ENCODE measurements at regions not wholly inside any gene's neighbourhood (a gene's known extent, or its start where the extent isn't known, plus 50 kb on each side); places are given as distances from the start of the nearest gene placed in this dataset.
"Not testable (repeated sequence)": the region's sequence is repeated elsewhere in the genome, so short reads cannot be mapped to it uniquely, and the experiment has no call there.

DNA sequence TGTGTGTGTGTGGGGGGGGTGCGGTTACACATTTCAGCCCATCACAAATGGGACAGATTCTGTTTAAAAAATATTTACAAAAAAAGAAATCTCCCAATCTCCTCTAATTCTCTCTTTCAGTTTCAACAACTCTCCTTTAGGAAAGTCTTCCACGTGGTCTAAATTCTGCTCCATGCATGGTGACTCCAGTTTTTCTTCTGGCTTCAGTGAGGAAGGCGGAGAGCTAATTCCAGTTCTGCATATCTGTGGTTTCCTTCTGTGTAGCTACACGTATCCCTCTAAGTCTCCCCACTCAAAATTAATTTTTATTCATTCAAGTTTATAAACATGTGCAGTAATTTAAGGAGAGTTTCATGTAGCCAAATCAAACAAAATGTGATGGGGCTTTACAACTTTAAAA lies 111.6 kb downstream of the SLC4A3 start:
- no peak overlapping the region for H3K27ac ChIP-seq
- TF ChIP-seq, protein P1, sequence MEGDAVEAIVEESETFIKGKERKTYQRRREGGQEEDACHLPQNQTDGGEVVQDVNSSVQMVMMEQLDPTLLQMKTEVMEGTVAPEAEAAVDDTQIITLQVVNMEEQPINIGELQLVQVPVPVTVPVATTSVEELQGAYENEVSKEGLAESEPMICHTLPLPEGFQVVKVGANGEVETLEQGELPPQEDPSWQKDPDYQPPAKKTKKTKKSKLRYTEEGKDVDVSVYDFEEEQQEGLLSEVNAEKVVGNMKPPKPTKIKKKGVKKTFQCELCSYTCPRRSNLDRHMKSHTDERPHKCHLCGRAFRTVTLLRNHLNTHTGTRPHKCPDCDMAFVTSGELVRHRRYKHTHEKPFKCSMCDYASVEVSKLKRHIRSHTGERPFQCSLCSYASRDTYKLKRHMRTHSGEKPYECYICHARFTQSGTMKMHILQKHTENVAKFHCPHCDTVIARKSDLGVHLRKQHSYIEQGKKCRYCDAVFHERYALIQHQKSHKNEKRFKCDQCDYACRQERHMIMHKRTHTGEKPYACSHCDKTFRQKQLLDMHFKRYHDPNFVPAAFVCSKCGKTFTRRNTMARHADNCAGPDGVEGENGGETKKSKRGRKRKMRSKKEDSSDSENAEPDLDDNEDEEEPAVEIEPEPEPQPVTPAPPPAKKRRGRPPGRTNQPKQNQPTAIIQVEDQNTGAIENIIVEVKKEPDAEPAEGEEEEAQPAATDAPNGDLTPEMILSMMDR (conservative IDR thresholded peaks at IDR 0.05), result no peak

DNA sequence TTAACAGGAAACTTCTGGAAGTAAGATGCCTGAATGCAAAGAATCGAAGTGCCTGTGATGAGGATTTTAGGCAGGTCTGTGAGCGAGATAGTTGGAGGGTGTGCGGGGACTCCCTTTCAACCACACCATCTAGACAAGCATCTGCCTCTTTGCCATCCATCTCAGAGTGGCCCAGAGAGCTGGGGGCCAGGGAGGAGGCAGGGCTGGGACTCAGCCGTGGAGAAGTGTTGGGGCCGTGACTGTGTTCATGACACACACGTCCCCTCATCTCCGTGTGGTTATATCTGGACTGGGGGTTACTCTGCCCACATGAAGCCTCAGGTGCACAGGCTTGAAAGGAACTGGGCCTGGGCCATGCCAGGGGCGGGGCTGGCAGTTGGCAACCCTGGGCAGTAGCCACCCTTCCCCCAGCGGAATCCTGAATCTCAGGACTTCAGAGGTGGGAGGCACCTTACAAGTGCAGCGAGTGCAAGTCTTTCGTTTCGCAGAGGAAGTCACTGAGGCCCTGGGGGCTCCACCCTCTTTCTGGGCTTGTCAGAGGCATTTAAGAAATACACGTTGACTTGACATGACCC lies 112.5 kb downstream of the SLC4A3 start:
- TF ChIP-seq, protein P1 (conservative IDR thresholded peaks at IDR 0.05), result no peak
- H3K27ac ChIP-seq, result no peak overlapping the region

DNA sequence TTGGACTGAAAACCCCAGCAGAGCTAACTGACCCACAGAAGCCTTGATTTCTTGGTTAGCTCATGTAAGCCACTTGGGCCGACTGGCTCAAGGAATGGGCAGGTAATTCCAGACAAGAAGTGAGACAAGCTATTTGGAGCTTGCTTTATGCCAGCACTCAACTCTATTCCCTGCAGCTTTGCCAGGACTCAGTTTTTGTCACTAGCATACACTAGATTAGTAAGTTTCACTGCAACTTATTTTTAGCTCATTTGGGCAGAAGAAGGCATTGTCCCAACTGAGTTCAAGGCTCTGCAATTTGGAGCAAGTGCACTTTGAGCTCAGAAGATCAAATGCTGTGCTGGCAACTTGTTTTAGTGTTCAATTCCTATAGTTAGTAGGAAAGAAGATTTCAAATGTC lies 116.1 kb downstream of the SLC4A3 start:
- H3K27ac ChIP-seq, result no peak overlapping the region
- TF ChIP-seq, protein P1 (conservative IDR thresholded peaks at IDR 0.05), result no peak

DNA sequence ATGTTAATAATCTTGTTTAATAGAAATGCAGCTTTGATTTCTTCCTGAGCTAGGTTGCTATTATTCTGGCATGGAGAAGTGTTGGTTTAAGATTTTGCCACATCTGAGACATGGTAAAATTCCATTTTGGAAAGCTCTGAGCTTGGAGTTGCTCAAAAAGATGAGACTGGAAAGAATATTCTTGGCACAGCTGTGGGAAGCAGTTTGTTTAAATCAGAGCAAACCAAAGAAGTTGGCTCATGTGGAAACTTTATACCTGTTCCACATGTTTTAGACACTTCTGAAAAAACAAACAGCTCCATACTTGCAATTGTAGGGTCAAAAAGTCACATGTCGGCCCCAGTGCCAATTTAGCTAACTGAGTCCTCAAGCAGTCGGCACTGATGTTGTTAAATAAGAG lies 116.6 kb downstream of the SLC4A3 start:
- H3K27ac ChIP-seq, result no peak overlapping the region
- TF ChIP-seq, protein P1 (conservative IDR thresholded peaks at IDR 0.05), result no peak

DNA sequence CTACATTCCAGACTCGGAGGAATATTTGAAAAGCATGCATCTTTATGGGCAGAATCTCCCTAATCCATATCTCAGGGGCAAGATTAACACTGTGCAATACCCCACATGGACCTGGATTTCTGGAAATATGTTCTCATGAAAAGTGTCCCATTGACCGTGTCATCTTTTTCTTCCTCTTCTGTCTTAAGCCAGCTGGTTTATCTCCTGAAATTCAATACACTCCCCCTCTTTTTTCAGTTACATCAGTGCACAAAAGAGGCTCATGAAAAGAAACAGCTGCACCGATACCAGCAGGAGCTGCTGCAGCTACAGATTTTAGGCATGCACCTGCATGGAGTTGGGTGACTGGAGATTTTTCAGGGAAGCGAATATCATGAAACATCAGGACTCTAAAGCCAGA lies 117.2 kb downstream of the SLC4A3 start:
- no peak overlapping the region for H3K27ac ChIP-seq
- TF ChIP-seq, protein P1 (conservative IDR thresholded peaks at IDR 0.05), result no peak; the same call in 1 of the 2 replicates

DNA sequence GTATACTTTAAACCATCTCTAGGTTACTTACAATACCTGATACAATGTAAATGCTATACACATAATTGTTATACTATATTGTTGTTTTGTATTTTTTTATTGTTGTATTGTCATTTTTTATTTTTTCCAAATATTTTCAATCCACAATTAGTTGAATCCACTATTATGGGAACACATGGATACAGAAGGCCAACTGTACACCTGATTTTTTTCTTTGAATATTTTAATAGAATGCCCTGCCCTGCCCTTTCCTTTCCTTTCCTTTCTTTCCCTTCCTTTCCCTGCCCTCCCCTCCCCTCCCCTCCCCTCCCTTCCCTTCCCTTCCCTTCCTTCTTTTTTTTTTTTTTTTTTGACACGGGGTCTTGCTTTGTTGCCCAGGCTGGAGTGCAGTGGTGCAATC lies 120.2 kb downstream of the SLC4A3 start:
- H3K27ac ChIP-seq, result no peak overlapping the region
- TF ChIP-seq, protein P1 (conservative IDR thresholded peaks at IDR 0.05), result no peak

DNA sequence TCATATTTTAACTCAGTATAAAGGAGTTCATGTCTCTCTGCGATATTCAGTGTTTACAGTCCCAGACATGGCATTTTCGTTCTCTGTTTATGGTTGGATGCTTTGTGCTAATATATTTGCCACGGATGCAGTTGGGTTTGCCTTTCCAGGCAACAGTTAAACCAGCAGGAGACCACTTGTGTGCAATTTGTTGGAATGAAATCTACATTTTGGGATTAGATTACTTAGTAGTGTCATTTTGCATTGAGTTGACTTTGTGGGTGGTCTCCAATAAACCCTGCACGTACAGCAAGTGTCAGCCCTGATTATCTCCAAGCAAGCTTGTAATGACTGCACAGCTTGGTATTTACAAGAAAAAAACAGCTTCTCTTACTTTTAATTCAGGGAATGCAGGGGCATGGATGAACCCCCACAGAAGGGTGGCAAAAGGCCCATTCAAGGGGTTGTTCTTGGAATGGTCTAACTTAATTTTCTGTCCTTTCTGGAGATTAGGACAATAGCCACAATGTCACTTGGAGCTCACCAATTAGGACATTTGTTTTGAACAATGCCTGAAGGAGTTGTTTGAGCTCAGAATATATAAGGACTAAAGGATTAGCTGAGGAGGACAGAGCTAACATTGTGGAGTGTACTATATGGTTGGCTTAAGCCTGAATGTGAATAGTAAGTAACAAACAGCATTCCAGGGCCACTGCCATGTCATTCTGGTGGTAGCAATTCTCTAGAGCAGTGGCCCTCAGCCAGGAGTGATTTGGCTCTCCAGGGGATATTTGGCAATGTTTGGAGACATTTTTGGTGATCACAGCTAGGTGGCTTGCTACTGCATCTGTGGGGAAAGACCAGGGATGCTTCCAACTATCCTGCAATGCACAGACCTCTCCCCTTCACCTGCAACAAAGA lies 121.5 kb downstream of the SLC4A3 start:
- H3K27ac ChIP-seq, result no peak overlapping the region
- TF ChIP-seq, protein P1 (conservative IDR thresholded peaks at IDR 0.05), result no peak

DNA sequence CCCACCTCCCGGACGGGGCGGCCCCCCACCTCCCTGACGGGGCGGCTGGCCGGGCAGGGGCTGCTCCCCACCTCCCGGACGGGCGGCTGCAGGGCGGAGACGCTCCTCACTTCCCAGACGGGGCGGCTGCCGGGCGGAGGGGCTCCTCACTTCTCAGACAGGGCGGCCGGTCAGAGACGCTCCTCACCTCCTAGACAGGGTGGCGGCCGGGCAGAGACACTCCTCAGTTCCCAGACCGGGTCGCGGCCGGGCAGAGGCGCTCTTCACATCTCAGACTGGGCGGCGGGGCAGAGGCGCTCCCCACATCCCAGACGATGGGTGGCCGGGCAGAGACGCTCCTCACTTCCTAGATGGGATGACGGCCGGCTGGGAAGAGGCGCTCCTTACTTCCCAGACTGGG lies 123.7 kb downstream of the SLC4A3 start:
- H3K27ac ChIP-seq, result not testable (repeated sequence)

Measured in VCaP (cell line).